ENCODE measurements at regions not wholly inside any gene's neighbourhood (a gene's known extent, or its start where the extent isn't known, plus 50 kb on each side); places are given as distances from the start of the nearest gene placed in this dataset.

DNA sequence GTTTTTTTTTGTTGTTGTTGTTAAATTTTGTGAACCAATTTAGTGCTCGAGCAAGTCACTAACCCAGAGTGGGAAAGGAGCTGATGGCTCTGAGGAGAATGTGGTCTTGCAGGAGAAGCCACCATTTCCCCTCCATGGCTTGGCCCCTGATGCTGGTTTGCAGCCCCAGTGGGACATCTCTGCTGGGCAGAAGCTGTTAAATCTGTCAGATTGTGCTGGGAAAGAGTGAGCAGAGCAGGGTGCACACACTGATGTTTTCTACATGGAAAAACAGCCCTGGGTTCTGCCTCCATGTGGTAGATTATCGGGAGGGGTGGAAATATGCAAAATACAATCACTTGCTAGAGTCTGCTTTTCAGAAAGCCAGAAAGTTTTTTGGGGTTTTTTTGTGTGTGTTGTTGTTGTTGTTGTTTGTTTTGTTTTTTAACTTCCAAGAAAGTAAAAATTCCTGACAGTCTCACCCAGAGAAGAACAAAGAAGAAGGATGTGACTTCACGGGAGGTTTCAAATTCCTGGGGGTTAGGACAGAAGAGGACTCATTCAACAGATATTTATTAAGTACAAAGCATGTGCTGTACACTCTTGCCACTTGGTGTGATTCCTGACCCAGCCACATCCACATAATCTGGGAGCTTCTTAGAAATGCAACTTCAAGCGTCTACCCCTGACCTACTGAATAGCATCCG is 133.7 kb downstream of the FOXB1 start:
- TF ChIP-seq, protein P1, sequence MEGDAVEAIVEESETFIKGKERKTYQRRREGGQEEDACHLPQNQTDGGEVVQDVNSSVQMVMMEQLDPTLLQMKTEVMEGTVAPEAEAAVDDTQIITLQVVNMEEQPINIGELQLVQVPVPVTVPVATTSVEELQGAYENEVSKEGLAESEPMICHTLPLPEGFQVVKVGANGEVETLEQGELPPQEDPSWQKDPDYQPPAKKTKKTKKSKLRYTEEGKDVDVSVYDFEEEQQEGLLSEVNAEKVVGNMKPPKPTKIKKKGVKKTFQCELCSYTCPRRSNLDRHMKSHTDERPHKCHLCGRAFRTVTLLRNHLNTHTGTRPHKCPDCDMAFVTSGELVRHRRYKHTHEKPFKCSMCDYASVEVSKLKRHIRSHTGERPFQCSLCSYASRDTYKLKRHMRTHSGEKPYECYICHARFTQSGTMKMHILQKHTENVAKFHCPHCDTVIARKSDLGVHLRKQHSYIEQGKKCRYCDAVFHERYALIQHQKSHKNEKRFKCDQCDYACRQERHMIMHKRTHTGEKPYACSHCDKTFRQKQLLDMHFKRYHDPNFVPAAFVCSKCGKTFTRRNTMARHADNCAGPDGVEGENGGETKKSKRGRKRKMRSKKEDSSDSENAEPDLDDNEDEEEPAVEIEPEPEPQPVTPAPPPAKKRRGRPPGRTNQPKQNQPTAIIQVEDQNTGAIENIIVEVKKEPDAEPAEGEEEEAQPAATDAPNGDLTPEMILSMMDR (IDR thresholded peaks at IDR 0.05), result no peak
- no peak for TF ChIP-seq EZH2 (IDR thresholded peaks at IDR 0.05)

Measured in neural progenitor cell (in vitro differentiated cells).